ENCODE measurements at regions not wholly inside any gene's neighbourhood (a gene's known extent, or its start where the extent isn't known, plus 50 kb on each side); places are given as distances from the start of the nearest gene placed in this dataset.

DNA sequence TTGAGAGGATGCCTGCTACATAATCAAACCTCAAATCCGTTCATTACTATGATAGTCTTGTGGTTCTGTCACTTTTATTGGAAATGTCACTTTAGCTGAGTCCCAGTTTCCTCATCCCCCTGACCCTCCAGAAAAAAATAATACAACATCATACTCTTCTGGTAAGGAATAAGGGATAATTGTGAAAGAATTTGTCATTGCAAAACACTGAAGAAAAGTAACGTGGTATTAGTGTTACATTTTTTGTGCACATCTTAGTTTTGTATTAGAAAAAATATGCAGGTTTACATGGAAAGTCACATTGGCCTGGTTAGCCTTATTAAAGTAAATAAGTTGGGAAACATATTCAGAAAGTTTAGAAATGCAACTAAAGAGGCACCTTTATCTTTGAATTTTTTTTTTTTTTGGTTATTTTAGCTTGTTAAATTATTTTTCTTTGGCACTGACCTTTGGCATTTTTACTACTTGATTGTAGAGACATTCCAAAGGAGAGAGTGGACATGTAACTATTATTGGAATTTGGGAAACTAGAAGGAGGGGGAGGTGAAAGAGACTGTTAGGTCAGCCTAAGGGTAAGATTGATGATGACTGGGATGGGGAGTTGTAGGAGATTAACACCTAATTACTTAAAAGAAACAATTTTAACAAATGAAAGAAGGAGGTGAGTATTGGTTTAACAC, 462.2 kb upstream of the RARB start (continued):
- TF ChIP-seq POLR2AphosphoS5 (IDR thresholded peaks at IDR 0.05; ENCODE audit: low read depth) (no peak), CREB1 (CRISPR knock-in tag; IDR thresholded peaks at IDR 0.05; ENCODE audit: low read depth) (no peak), JUNB (IDR thresholded peaks at IDR 0.05; ENCODE audit: unreplicated experiment) (no peak), NANOG (IDR thresholded peaks at IDR 0.05; ENCODE audit: borderline replicate concordance) (no peak), ZNF331 (CRISPR knock-in tag; IDR thresholded peaks at IDR 0.05; ENCODE audit: low read depth) (no peak), EZH2 (IDR thresholded peaks at IDR 0.05; ENCODE audit: low read depth, unreplicated experiment) (no peak), EZH2phosphoT487 (IDR thresholded peaks at IDR 0.05; ENCODE audit: unreplicated experiment) (no peak), ZNF114 (CRISPR knock-in tag; IDR thresholded peaks at IDR 0.05) (no peak)
- TF ChIP-seq, protein P1, sequence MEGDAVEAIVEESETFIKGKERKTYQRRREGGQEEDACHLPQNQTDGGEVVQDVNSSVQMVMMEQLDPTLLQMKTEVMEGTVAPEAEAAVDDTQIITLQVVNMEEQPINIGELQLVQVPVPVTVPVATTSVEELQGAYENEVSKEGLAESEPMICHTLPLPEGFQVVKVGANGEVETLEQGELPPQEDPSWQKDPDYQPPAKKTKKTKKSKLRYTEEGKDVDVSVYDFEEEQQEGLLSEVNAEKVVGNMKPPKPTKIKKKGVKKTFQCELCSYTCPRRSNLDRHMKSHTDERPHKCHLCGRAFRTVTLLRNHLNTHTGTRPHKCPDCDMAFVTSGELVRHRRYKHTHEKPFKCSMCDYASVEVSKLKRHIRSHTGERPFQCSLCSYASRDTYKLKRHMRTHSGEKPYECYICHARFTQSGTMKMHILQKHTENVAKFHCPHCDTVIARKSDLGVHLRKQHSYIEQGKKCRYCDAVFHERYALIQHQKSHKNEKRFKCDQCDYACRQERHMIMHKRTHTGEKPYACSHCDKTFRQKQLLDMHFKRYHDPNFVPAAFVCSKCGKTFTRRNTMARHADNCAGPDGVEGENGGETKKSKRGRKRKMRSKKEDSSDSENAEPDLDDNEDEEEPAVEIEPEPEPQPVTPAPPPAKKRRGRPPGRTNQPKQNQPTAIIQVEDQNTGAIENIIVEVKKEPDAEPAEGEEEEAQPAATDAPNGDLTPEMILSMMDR (conservative IDR thresholded peaks at IDR 0.05; ENCODE audit: low read depth in 2 of 2): no peak

DNA sequence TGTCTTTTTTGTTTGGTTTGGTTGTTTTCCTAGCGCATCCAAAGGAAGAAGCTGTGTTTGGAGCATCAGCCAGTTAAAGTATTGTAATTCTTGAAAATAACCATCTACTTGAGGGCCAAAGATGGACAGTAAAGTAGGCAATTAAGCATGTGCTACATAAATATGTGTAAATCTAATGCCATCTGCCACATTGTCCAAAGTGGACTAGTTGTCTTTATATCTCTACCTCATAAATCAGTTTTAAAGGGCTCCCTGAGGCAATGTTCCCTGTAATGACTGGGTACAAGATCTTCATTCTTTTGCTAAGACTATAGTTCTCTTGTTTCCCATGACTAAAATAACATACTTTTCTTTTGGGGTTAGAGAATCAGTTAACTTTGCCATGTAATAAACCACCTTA, 460.0 kb upstream of the RARB start:
- no peak for DNase-seq (ENCODE audit: low spot score)
- Histone ChIP-seq H3K36me3 (ENCODE audit: insufficient read depth) (no peaks in the 10 kb centered on the region), H3K79me2 (replicated peaks; ENCODE audit: insufficient read depth) (no peaks in the 10 kb centered on the region), H3K9me2 (ENCODE audit: insufficient read depth) (no peaks in the 10 kb centered on the region), H3F3A (replicated peaks; ENCODE audit: low read depth) (no peaks in the 10 kb centered on the region), H3K4me3 (no peak overlapping the region), H3K27ac (ENCODE audit: low read depth) (no peak overlapping the region), H4K20me1 (replicated peaks; ENCODE audit: insufficient read depth) (no peaks in the 10 kb centered on the region), H3K4me2 (no peak overlapping the region), H2AFZ (no peak overlapping the region), H3K4me1 (ENCODE audit: insufficient read depth) (no peaks in the 10 kb centered on the region), H3K27me3 (ENCODE audit: insufficient read depth) (no peaks in the 10 kb centered on the region)
- Mint-ChIP-seq H3K27ac (no peak overlapping the region), H3K4me1 (no peaks in the 10 kb centered on the region), H3K9me3 (no peaks in the 10 kb centered on the region), H3K4me3 (no peak overlapping the region), H3K36me3 (ENCODE audit: low read depth) (no peaks in the 10 kb centered on the region), H3K27me3 (ENCODE audit: insufficient read depth, low read depth, poor library complexity) (no peaks in the 10 kb centered on the region)
- no peak for ATAC-seq
- no peak for TF ChIP-seq ZNF114 (CRISPR knock-in tag; IDR thresholded peaks at IDR 0.05)
- TF ChIP-seq, protein P2, sequence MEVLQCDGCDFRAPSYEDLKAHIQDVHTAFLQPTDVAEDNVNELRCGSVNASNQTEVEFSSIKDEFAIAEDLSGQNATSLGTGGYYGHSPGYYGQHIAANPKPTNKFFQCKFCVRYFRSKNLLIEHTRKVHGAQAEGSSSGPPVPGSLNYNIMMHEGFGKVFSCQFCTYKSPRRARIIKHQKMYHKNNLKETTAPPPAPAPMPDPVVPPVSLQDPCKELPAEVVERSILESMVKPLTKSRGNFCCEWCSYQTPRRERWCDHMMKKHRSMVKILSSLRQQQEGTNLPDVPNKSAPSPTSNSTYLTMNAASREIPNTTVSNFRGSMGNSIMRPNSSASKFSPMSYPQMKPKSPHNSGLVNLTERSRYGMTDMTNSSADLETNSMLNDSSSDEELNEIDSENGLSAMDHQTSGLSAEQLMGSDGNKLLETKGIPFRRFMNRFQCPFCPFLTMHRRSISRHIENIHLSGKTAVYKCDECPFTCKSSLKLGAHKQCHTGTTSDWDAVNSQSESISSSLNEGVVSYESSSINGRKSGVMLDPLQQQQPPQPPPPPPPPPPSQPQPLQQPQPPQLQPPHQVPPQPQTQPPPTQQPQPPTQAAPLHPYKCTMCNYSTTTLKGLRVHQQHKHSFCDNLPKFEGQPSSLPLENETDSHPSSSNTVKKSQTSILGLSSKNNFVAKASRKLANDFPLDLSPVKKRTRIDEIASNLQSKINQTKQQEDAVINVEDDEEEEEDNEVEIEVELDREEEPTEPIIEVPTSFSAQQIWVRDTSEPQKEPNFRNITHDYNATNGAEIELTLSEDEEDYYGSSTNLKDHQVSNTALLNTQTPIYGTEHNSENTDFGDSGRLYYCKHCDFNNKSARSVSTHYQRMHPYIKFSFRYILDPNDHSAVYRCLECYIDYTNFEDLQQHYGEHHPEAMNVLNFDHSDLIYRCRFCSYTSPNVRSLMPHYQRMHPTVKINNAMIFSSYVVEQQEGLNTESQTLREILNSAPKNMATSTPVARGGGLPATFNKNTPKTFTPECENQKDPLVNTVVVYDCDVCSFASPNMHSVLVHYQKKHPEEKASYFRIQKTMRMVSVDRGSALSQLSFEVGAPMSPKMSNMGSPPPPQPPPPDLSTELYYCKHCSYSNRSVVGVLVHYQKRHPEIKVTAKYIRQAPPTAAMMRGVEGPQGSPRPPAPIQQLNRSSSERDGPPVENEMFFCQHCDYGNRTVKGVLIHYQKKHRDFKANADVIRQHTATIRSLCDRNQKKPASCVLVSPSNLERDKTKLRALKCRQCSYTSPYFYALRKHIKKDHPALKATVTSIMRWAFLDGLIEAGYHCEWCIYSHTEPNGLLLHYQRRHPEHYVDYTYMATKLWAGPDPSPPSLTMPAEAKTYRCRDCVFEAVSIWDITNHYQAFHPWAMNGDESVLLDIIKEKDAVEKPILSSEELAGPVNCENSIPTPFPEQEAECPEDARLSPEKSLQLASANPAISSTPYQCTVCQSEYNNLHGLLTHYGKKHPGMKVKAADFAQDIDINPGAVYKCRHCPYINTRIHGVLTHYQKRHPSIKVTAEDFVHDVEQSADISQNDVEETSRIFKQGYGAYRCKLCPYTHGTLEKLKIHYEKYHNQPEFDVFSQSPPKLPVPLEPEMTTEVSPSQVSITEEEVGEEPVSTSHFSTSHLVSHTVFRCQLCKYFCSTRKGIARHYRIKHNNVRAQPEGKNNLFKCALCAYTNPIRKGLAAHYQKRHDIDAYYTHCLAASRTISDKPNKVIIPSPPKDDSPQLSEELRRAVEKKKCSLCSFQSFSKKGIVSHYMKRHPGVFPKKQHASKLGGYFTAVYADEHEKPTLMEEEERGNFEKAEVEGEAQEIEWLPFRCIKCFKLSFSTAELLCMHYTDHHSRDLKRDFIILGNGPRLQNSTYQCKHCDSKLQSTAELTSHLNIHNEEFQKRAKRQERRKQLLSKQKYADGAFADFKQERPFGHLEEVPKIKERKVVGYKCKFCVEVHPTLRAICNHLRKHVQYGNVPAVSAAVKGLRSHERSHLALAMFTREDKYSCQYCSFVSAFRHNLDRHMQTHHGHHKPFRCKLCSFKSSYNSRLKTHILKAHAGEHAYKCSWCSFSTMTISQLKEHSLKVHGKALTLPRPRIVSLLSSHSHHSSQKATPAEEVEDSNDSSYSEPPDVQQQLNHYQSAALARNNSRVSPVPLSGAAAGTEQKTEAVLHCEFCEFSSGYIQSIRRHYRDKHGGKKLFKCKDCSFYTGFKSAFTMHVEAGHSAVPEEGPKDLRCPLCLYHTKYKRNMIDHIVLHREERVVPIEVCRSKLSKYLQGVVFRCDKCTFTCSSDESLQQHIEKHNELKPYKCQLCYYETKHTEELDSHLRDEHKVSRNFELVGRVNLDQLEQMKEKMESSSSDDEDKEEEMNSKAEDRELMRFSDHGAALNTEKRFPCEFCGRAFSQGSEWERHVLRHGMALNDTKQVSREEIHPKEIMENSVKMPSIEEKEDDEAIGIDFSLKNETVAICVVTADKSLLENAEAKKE (CRISPR knock-in tag; IDR thresholded peaks at IDR 0.05): no peak
- no peak for TF ChIP-seq STAT1 (IDR thresholded peaks at IDR 0.05; ENCODE audit: unreplicated experiment)
- TF ChIP-seq, protein P3, sequence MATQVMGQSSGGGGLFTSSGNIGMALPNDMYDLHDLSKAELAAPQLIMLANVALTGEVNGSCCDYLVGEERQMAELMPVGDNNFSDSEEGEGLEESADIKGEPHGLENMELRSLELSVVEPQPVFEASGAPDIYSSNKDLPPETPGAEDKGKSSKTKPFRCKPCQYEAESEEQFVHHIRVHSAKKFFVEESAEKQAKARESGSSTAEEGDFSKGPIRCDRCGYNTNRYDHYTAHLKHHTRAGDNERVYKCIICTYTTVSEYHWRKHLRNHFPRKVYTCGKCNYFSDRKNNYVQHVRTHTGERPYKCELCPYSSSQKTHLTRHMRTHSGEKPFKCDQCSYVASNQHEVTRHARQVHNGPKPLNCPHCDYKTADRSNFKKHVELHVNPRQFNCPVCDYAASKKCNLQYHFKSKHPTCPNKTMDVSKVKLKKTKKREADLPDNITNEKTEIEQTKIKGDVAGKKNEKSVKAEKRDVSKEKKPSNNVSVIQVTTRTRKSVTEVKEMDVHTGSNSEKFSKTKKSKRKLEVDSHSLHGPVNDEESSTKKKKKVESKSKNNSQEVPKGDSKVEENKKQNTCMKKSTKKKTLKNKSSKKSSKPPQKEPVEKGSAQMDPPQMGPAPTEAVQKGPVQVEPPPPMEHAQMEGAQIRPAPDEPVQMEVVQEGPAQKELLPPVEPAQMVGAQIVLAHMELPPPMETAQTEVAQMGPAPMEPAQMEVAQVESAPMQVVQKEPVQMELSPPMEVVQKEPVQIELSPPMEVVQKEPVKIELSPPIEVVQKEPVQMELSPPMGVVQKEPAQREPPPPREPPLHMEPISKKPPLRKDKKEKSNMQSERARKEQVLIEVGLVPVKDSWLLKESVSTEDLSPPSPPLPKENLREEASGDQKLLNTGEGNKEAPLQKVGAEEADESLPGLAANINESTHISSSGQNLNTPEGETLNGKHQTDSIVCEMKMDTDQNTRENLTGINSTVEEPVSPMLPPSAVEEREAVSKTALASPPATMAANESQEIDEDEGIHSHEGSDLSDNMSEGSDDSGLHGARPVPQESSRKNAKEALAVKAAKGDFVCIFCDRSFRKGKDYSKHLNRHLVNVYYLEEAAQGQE (IDR thresholded peaks at IDR 0.05; ENCODE audit: unreplicated experiment): no peak
- TF ChIP-seq, protein P4, sequence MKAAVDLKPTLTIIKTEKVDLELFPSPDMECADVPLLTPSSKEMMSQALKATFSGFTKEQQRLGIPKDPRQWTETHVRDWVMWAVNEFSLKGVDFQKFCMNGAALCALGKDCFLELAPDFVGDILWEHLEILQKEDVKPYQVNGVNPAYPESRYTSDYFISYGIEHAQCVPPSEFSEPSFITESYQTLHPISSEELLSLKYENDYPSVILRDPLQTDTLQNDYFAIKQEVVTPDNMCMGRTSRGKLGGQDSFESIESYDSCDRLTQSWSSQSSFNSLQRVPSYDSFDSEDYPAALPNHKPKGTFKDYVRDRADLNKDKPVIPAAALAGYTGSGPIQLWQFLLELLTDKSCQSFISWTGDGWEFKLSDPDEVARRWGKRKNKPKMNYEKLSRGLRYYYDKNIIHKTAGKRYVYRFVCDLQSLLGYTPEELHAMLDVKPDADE (IDR thresholded peaks at IDR 0.05): no peak
- TF ChIP-seq ZNF331 (CRISPR knock-in tag; IDR thresholded peaks at IDR 0.05; ENCODE audit: low read depth): no peak
- TF ChIP-seq CREB1 (CRISPR knock-in tag; IDR thresholded peaks at IDR 0.05; ENCODE audit: low read depth): no peak
- no peak for TF ChIP-seq NANOG (IDR thresholded peaks at IDR 0.05; ENCODE audit: borderline replicate concordance)
